HEK293 (cell line): ENCODE measurements at regions not wholly inside any gene's neighbourhood (a gene's known extent, or its start where the extent isn't known, plus 50 kb on each side); places are given as distances from the start of the nearest gene placed in this dataset.

Experiments used
- CTCF ChIA-PET: fragments of 350-600 bp; formaldehyde crosslinking; extraction: SDS; loops from one replicate; lab custom pipeline; 2021; ENCODE audit warnings: antibody characterized with exemption; lab: Yijun Ruan, JAX
- POLR2A ChIA-PET: fragments of 300-600 bp; formaldehyde crosslinking; extraction: SDS; loops from one replicate; lab custom pipeline; 2020; ENCODE audit warnings: antibody characterized with exemption, inconsistent platforms; lab: Yijun Ruan, JAX
- H3K27ac ChIP-seq: fragments of 200-500 bp; sonication (Bioruptor generic); 2 replicates; pipeline ENCODE4 v1.5.1; 2014; ENCODE audit warnings: low read depth, low read length, control low read depth, inconsistent platforms; ENCODE audit errors: extremely low read depth
- H3K36me3 ChIP-seq, 2 experiments: fragments of 200-500 bp in 1 of 2; sonication (Bioruptor generic) in 1 of 2; 1 replicate in 1 of 2; 2 replicates in 1 of 2; pipeline ENCODE4 v1.5.1; 2014 to 2017; ENCODE audit warnings: inconsistent platforms in 2 of 2, low read length in 2 of 2; ENCODE audit not compliant: control insufficient read depth in 2 of 2, insufficient read depth in 1 of 2
- H3K4me1 ChIP-seq: fragments of 200-500 bp; sonication (Bioruptor generic); 2 replicates; pipeline ENCODE4 v1.5.1; 2014; ENCODE audit warnings: mild to moderate bottlenecking, low read length, inconsistent platforms; ENCODE audit not compliant: control insufficient read depth, insufficient read depth
- H3K4me3 ChIP-seq: 2 replicates; pipeline ENCODE4 v1.5.1; 2011; ENCODE audit warnings: low read depth, mild to moderate bottlenecking, control low read depth, low read length, moderate library complexity
- H3K9me3 ChIP-seq: fragments of 200-500 bp; sonication (Bioruptor generic); 2 replicates; pipeline ENCODE4 v1.5.1; 2014; ENCODE audit warnings: low read depth, low read length, inconsistent platforms; ENCODE audit not compliant: control insufficient read depth, insufficient read depth
- KLF7 ChIP-seq: fragments of 450-650 bp; formaldehyde crosslinking; IDR thresholded peaks from 2 replicates; pipeline ENCODE4 v1.5.1; 2016; ENCODE audit warnings: missing biosample characterization, missing genetic modification characterization, borderline replicate concordance
- MEIS1 ChIP-seq: sonication (generic); formaldehyde crosslinking; IDR thresholded peaks from 2 replicates; pipeline ENCODE4 v1.8.1; 2022; ENCODE audit warnings: missing genetic modification reagents, mild to moderate bottlenecking, borderline replicate concordance
- MYNN ChIP-seq: fragments of 450-650 bp; formaldehyde crosslinking; IDR thresholded peaks from 2 replicates; pipeline ENCODE4 v1.5.1; 2016; ENCODE audit warnings: missing biosample characterization, missing genetic modification characterization, borderline replicate concordance
- TRIM28 ChIP-seq: IDR thresholded peaks from 2 replicates; pipeline ENCODE4 v1.6.1; 2011; ENCODE audit warnings: low read length, control low read depth, borderline replicate concordance
- ZBTB44 ChIP-seq: fragments of 450-650 bp; IDR thresholded peaks from 2 replicates; pipeline ENCODE4 v1.5.1; 2018; ENCODE audit warnings: missing biosample characterization, mild to moderate bottlenecking, missing genetic modification characterization
- ZNF140 ChIP-seq: fragments of 450-650 bp; formaldehyde crosslinking; IDR thresholded peaks from 2 replicates; pipeline ENCODE4 v1.5.1; 2016; ENCODE audit warnings: missing biosample characterization, missing genetic modification characterization
- ZNF155 ChIP-seq: fragments of 450-650 bp; formaldehyde crosslinking; IDR thresholded peaks from 2 replicates; pipeline ENCODE4 v1.5.1; 2016; ENCODE audit warnings: missing biosample characterization, missing genetic modification characterization
- ZNF169 ChIP-seq: fragments of 450-650 bp; formaldehyde crosslinking; IDR thresholded peaks from 2 replicates; pipeline ENCODE4 v1.5.1; 2016; ENCODE audit warnings: missing biosample characterization, missing genetic modification characterization
- ZNF184 ChIP-seq: fragments of 450-650 bp; IDR thresholded peaks from 2 replicates; pipeline ENCODE4 v1.5.1; 2018; ENCODE audit warnings: missing biosample characterization, mild to moderate bottlenecking, missing genetic modification characterization
- ZNF221 ChIP-seq: fragments of 450-650 bp; formaldehyde crosslinking; IDR thresholded peaks from 2 replicates; pipeline ENCODE4 v1.5.1; 2017; ENCODE audit warnings: missing biosample characterization, missing genetic modification characterization, borderline replicate concordance
- ZNF292 ChIP-seq: fragments of 450-650 bp; formaldehyde crosslinking; IDR thresholded peaks from 2 replicates; pipeline ENCODE4 v1.5.1; 2016; ENCODE audit warnings: low read depth, missing biosample characterization, missing genetic modification characterization, borderline replicate concordance
- ZNF571 ChIP-seq: fragments of 450-650 bp; formaldehyde crosslinking; IDR thresholded peaks from 2 replicates; pipeline ENCODE4 v1.5.0; 2017; ENCODE audit warnings: missing biosample characterization, missing genetic modification characterization
- ZNF580 ChIP-seq: fragments of 450-650 bp; formaldehyde crosslinking; IDR thresholded peaks from 2 replicates; pipeline ENCODE4 v1.5.1; 2016; ENCODE audit warnings: missing biosample characterization, missing genetic modification characterization
- ZNF610 ChIP-seq: fragments of 450-650 bp; formaldehyde crosslinking; IDR thresholded peaks from 2 replicates; pipeline ENCODE4 v1.5.1; 2016; ENCODE audit warnings: missing biosample characterization, missing genetic modification characterization, borderline replicate concordance
- ZNF654 ChIP-seq: fragments of 450-650 bp; formaldehyde crosslinking; IDR thresholded peaks from 2 replicates; pipeline ENCODE4 v1.5.1; 2016; ENCODE audit warnings: low read depth, missing biosample characterization, missing genetic modification characterization
- ZNF791 ChIP-seq: fragments of 450-650 bp; formaldehyde crosslinking; IDR thresholded peaks from 2 replicates; pipeline ENCODE4 v1.5.1; 2016; ENCODE audit warnings: missing biosample characterization, missing genetic modification characterization
- ZSCAN30 ChIP-seq: fragments of 450-650 bp; IDR thresholded peaks from 2 replicates; pipeline ENCODE4 v1.5.1; 2018; ENCODE audit warnings: missing biosample characterization, mild to moderate bottlenecking, missing genetic modification characterization, moderate library complexity
- TF ChIP-seq, protein P1 (sequence below): fragments of 450-650 bp; formaldehyde crosslinking; conservative IDR thresholded peaks from 2 replicates; pipeline ENCODE4 v1.5.1; 2016; ENCODE audit warnings: low read depth, missing biosample characterization, missing genetic modification characterization
- TF ChIP-seq, protein P2 (sequence below): fragments of 450-650 bp; formaldehyde crosslinking; IDR thresholded peaks from 2 replicates; pipeline ENCODE4 v1.5.1; 2016; ENCODE audit warnings: missing biosample characterization, missing genetic modification characterization
- TF ChIP-seq, protein P3 (sequence below): fragments of 450-650 bp; formaldehyde crosslinking; IDR thresholded peaks from 2 replicates; pipeline ENCODE4 v1.5.1; 2016; ENCODE audit warnings: missing biosample characterization, missing genetic modification characterization

GRCh38 chr3:69579306-69580041 lies 159.8 kb upstream of the MITF start (continued):
- TF ChIP-seq ZBTB44 (tag by site-specific recombination) (no peak), MYNN (no peak), MEIS1 (no peak)
- TF ChIP-seq, all 188 proteins: peak for 0

GRCh38 chr3:69569520-69569919 lies 169.7 kb upstream of the MITF start:
- H3K4me3 ChIP-seq, result no peak overlapping the region
- ChIA-PET CTCF (interaction anchor here (0.6 kb wide), 1 partner anchor 136 kb away, joined by 4 read pairs; no protein-coding TSS in a partner anchor), POLR2A (no interaction called here)
- no peak overlapping the region for H3K27ac ChIP-seq
- TF ChIP-seq ZNF654 (no peak), ZNF184 (tag by site-specific recombination) (no peak), TRIM28 (no peak), ZNF221 (tag by site-specific recombination) (no peak), ZNF169 (no peak), ZNF580 (tag by site-specific recombination) (no peak), ZNF571 (tag by site-specific recombination) (no peak), ZNF140 (tag by site-specific recombination) (no peak), ZNF610 (tag by site-specific recombination) (no peak), KLF7 (tag by site-specific recombination) (no peak), ZNF791 (tag by site-specific recombination) (no peak), ZSCAN30 (tag by site-specific recombination) (no peak), ZNF155 (tag by site-specific recombination) (no peak), ZBTB44 (tag by site-specific recombination) (no peak), ZNF292 (tag by site-specific recombination) (no peak)
- TF ChIP-seq, protein P1, sequence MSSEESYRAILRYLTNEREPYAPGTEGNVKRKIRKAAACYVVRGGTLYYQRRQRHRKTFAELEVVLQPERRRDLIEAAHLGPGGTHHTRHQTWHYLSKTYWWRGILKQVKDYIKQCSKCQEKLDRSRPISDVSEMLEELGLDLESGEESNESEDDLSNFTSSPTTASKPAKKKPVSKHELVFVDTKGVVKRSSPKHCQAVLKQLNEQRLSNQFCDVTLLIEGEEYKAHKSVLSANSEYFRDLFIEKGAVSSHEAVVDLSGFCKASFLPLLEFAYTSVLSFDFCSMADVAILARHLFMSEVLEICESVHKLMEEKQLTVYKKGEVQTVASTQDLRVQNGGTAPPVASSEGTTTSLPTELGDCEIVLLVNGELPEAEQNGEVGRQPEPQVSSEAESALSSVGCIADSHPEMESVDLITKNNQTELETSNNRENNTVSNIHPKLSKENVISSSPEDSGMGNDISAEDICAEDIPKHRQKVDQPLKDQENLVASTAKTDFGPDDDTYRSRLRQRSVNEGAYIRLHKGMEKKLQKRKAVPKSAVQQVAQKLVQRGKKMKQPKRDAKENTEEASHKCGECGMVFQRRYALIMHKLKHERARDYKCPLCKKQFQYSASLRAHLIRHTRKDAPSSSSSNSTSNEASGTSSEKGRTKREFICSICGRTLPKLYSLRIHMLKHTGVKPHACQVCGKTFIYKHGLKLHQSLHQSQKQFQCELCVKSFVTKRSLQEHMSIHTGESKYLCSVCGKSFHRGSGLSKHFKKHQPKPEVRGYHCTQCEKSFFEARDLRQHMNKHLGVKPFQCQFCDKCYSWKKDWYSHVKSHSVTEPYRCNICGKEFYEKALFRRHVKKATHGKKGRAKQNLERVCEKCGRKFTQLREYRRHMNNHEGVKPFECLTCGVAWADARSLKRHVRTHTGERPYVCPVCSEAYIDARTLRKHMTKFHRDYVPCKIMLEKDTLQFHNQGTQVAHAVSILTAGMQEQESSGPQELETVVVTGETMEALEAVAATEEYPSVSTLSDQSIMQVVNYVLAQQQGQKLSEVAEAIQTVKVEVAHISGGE (tag by site-specific recombination), result no peak
- TF ChIP-seq, protein P2, sequence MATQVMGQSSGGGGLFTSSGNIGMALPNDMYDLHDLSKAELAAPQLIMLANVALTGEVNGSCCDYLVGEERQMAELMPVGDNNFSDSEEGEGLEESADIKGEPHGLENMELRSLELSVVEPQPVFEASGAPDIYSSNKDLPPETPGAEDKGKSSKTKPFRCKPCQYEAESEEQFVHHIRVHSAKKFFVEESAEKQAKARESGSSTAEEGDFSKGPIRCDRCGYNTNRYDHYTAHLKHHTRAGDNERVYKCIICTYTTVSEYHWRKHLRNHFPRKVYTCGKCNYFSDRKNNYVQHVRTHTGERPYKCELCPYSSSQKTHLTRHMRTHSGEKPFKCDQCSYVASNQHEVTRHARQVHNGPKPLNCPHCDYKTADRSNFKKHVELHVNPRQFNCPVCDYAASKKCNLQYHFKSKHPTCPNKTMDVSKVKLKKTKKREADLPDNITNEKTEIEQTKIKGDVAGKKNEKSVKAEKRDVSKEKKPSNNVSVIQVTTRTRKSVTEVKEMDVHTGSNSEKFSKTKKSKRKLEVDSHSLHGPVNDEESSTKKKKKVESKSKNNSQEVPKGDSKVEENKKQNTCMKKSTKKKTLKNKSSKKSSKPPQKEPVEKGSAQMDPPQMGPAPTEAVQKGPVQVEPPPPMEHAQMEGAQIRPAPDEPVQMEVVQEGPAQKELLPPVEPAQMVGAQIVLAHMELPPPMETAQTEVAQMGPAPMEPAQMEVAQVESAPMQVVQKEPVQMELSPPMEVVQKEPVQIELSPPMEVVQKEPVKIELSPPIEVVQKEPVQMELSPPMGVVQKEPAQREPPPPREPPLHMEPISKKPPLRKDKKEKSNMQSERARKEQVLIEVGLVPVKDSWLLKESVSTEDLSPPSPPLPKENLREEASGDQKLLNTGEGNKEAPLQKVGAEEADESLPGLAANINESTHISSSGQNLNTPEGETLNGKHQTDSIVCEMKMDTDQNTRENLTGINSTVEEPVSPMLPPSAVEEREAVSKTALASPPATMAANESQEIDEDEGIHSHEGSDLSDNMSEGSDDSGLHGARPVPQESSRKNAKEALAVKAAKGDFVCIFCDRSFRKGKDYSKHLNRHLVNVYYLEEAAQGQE, result no peak
- TF ChIP-seq, protein P3, sequence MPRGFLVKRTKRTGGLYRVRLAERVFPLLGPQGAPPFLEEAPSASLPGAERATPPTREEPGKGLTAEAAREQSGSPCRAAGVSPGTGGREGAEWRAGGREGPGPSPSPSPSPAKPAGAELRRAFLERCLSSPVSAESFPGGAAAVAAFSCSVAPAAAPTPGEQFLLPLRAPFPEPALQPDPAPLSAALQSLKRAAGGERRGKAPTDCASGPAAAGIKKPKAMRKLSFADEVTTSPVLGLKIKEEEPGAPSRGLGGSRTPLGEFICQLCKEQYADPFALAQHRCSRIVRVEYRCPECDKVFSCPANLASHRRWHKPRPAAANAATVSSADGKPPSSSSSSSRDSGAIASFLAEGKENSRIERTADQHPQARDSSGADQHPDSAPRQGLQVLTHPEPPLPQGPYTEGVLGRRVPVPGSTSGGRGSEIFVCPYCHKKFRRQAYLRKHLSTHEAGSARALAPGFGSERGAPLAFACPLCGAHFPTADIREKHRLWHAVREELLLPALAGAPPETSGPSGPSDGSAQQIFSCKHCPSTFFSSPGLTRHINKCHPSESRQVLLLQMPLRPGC (tag by site-specific recombination), result no peak
- no peaks in the 10 kb centered on the region for H3K4me1 ChIP-seq
- H3K36me3 ChIP-seq, result no peaks in the 10 kb centered on the region
- no peaks in the 10 kb centered on the region for H3K9me3 ChIP-seq
